Small intestine (tissue), 7 donors: ENCODE measurements at regions not wholly inside any gene's neighbourhood (a gene's known extent, or its start where the extent isn't known, plus 50 kb on each side); places are given as distances from the start of the nearest gene placed in this dataset.
"Not testable (repeated sequence)": the region's sequence is repeated elsewhere in the genome, so short reads cannot be mapped to it uniquely, and the experiment has no call there.

ENCODE experiments used
- DNase-seq, 2 donors: peaks; one replicate each; pipeline versions ENCODE4 v3.0.0 to v3.0.0-alpha.2; 2013
- FAIRE-seq: peaks from 2 replicates; lab custom pipeline; 2012; peaks lifted over from hg19 to GRCh38; lab: Jason Lieb, UNC
- H3K27ac ChIP-seq, 3 donors: one replicate each; pipeline ENCODE4 v1.5.1; 2013; ENCODE audit warnings: low read length in 2 of 3, mild to moderate bottlenecking in 2 of 3, control low read depth in 1 of 3, inconsistent platforms in 1 of 3, low read depth in 1 of 3, moderate library complexity in 1 of 3
- H3K27me3 ChIP-seq, 3 donors: one replicate each; pipeline ENCODE4 v1.6.1; 2013; ENCODE audit warnings: low read length in 3 of 3, inconsistent platforms in 1 of 3; ENCODE audit not compliant: control insufficient read depth in 3 of 3, insufficient read depth in 3 of 3
- H3K36me3 ChIP-seq, 3 donors: one replicate each; pipeline ENCODE4 v1.6.1; 2013; ENCODE audit warnings: low read length in 3 of 3, inconsistent platforms in 1 of 3, low read depth in 1 of 3, mild to moderate bottlenecking in 1 of 3, moderate library complexity in 1 of 3; ENCODE audit not compliant: control insufficient read depth in 3 of 3, insufficient read depth in 2 of 3
- H3K4me1 ChIP-seq, 3 donors: one replicate each; pipeline ENCODE4 v1.6.1; 2013; ENCODE audit warnings: low read length in 2 of 3, inconsistent platforms in 1 of 3, low read depth in 1 of 3, mild to moderate bottlenecking in 1 of 3, moderate library complexity in 1 of 3; ENCODE audit not compliant: control insufficient read depth in 3 of 3, insufficient read depth in 2 of 3
- H3K4me3 ChIP-seq, 3 donors: one replicate each; pipeline ENCODE4 v1.5.1; 2013; ENCODE audit warnings: low read length in 3 of 3, control low read depth in 1 of 3, inconsistent platforms in 1 of 3, low read depth in 1 of 3, mild to moderate bottlenecking in 1 of 3, moderate library complexity in 1 of 3
- H3K9me3 ChIP-seq, 2 donors: one replicate each; pipeline ENCODE4 v1.6.1; 2013; ENCODE audit warnings: low read depth in 1 of 2, low read length in 1 of 2; ENCODE audit not compliant: control insufficient read depth in 2 of 2, insufficient read depth in 1 of 2
- WGBS, 3 donors: extraction: QIAGEN DNeasy Blood & Tissue Kit; methylation state at CpG; one replicate each; pipeline ENCODE4 v1.1.7; 2013; 5-methylcytosine and 5-hydroxymethylcytosine counted together
- donor health status: healthy with polysubstance abuse.
- donor health status: control.
- donor health status: control.
- donor health status: Bipolar disorder and iron deficiency.
- donor health status: healthy.

DNA sequence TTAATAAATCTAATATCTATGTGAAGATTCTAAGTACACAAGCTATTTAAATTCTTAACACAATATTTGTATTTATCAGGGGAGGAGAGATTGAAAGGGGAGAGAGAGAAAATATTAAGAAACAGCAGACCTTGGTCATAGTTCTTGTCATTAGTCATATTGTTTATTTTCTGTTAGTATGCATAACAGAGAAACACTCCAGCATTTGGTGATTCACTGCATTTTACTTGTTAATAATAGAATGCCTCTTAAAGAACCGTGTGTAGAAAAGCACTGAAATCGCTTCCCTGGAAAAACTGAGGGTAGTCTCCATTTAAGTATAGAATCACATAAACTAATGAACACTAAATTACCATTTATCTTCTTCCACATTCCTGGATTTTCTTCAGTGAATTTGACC, 122.7 kb upstream of the TRPC6 start:
- WGBS, 3 donors = 72 to 87% (median 75%) methylated on average over 2 of the region's 2 CpGs
- DNase-seq (no peak), FAIRE-seq (no peak)
- no peak overlapping the region for H3K27ac ChIP-seq
- no peak overlapping the region for H3K4me3 ChIP-seq
- H3K9me3 ChIP-seq = no peaks in the 10 kb centered on the region
- no peaks in the 10 kb centered on the region for H3K36me3 ChIP-seq
- no peaks in the 10 kb centered on the region for H3K4me1 ChIP-seq
- no peaks in the 10 kb centered on the region for H3K27me3 ChIP-seq

DNA sequence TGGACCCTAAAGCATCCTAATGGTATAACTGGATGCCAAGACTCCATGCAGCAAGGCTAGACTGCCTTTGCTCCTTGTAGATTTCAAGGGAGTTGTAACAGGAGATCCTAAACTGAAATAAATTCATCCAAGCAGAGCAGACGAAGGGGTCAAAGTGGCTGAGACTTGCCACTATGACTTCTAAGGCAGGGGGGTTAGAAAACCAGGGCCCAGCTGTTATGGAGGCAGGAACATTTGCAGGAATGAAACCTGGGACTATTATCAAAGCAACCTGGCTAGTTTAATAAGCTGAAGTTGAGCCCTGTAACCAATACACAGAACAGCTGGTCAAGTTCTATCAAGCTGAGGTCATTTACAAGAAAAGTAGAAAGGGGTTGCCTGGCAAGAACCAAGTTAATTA, 122.2 kb upstream of the TRPC6 start:
- H3K27ac ChIP-seq = no peak overlapping the region
- 69 to 86% (median 71%) methylated on average over 1 of the region's 1 CpG for WGBS, 3 donors
- no peak overlapping the region for H3K4me3 ChIP-seq
- no peaks in the 10 kb centered on the region for H3K27me3 ChIP-seq
- DNase-seq (no peak), FAIRE-seq (no peak)
- no peaks in the 10 kb centered on the region for H3K36me3 ChIP-seq
- no peaks in the 10 kb centered on the region for H3K9me3 ChIP-seq
- no peaks in the 10 kb centered on the region for H3K4me1 ChIP-seq

DNA sequence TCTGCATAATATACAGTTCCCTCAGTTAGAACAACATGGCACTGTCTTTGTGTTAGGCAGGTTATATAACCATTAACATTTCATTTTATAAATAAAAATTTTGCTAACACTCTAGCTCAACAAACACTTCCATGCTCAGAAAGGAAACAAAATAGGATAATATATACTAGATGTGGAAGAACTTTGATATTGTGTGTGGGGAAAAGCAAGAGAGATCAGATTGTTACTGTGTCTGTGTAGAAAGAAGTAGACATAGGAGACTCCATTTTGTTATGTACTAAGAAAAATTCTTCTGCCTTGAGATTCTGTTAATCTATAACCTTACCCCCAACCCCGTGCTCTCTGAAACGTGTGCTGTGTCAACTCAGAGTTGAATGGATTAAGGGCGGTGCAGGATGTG, 111.1 kb upstream of the TRPC6 start:
- H3K4me3 ChIP-seq, H3K36me3 ChIP-seq, H3K27ac ChIP-seq, FAIRE-seq, DNase-seq, H3K27me3 ChIP-seq, H3K4me1 ChIP-seq, H3K9me3 ChIP-seq: not testable (repeated sequence)
- WGBS, 3 donors = no CpG with 5 or more reads among the region's 3 CpGs

DNA sequence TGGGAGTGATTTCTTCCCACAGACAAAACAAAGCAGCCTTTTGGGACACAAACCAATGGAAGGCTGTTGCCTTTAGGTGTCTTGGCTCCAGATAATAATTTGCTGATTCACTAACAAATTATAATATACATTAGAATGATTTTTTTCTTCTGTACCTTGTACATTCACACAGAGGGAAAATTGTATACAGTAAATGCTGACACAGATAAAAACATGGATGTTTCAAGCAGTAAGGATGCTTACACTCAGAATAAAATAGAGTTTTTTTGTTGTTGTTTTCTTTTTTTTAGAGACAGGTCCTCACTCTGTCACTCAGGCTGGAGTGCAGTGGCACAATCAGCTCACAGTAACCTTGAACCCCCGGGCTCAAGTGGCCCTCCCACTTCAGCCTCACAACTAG, 109.2 kb upstream of the TRPC6 start:
- 43 to 60% (median 52%) methylated on average over 1 of the region's 1 CpG for WGBS, 3 donors

DNA sequence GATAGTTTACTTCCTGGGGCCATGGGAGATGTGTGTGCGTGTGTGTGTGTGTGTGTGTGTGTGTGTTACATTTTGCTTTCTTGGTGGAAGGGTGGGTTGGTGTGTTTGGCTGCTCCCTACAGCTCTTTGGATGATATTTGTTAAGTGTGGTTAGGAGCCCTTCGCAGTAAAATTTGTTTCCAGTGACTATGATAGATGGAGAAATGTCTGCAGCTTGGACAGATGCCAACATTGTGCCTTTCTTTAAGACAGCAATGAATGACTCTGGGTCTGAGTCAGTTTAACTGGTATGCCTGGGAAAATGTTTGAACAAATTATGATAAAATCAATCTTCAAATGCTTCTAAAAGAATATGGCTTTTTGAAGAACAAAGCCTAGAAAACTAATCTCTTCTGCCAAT, 102.7 kb upstream of the TRPC6 start:
- WGBS, 3 donors = 40 to 51% (median 42%) methylated on average over 2 of the region's 2 CpGs
- no peak for DNase-seq

More for the DNA sequence above, 109.2 kb upstream of the TRPC6 start:
- DNase-seq = no peak
- no peak overlapping the region for H3K4me3 ChIP-seq
- H3K27ac ChIP-seq = no peak overlapping the region
- FAIRE-seq = no peak
- H3K9me3 ChIP-seq = peaks cover 0 to 2% of the 10 kb centered on the region in 2 donors
- H3K4me1 ChIP-seq = no peaks in the 10 kb centered on the region
- H3K27me3 ChIP-seq = no peaks in the 10 kb centered on the region
- no peaks in the 10 kb centered on the region for H3K36me3 ChIP-seq

DNA sequence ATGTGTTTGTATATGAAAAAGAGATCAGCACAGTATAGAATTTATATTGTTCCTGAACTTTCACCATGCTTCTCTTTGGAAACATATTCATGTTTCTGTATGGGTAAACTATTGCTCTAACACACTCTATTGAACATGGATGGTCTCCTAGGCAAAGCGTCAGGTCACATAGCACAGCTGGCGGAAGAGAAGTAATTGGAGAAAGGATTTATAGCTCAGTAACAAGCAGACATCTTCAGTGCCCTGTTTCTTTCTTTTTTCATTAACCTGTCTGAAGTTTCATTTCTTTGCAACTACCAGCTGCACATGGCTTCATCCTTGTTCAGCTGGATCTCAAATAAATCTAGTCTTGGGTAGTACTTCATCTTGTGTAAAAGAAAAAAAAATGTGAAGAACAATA, 84.4 kb upstream of the TRPC6 start:
- H3K27ac ChIP-seq = no peak overlapping the region
- no peak overlapping the region for H3K4me3 ChIP-seq
- 66 to 80% (median 68%) methylated on average over 2 of the region's 2 CpGs for WGBS, 3 donors
- no peaks in the 10 kb centered on the region for H3K27me3 ChIP-seq
- no peaks in the 10 kb centered on the region for H3K4me1 ChIP-seq
- H3K36me3 ChIP-seq = no peaks in the 10 kb centered on the region
- DNase-seq (no peak), FAIRE-seq (no peak)
- no peaks in the 10 kb centered on the region for H3K9me3 ChIP-seq

More for the DNA sequence above, 102.7 kb upstream of the TRPC6 start:
- Histone ChIP-seq H3K4me1 (no peaks in the 10 kb centered on the region), H3K36me3 (no peaks in the 10 kb centered on the region), H3K27me3 (no peaks in the 10 kb centered on the region), H3K4me3 (no peak overlapping the region), H3K27ac (no peak overlapping the region), H3K9me3 (peaks cover 0 to 2% of the 10 kb centered on the region in 2 donors)
- no peak for FAIRE-seq

DNA sequence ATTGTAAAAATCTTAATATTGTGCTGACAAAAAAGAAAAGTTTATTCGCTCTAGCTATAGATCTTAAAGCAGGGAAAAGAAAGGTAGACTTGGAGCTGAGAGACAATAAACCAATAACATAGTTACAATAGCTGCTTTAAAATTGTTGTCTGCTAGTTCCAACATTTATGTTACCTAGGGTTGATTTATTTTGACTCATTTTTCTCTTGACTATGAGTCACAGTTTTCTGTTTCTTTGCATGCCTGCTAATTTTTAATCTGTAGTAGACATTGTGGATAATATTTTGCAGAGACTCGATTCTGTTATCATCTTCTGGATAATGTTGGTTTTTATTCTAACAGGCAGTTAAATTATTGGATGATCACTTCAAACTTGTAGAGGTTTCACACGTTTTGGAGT, 83.1 kb upstream of the TRPC6 start:
- DNase-seq (no peak), FAIRE-seq (no peak)
- 44 to 67% (median 48%) methylated on average over 3 of the region's 3 CpGs for WGBS, 3 donors
- no peak overlapping the region for H3K4me3 ChIP-seq
- no peaks in the 10 kb centered on the region for H3K4me1 ChIP-seq
- H3K27ac ChIP-seq = no peak overlapping the region
- H3K27me3 ChIP-seq = no peaks in the 10 kb centered on the region
- H3K36me3 ChIP-seq = no peaks in the 10 kb centered on the region
- no peaks in the 10 kb centered on the region for H3K9me3 ChIP-seq

DNA sequence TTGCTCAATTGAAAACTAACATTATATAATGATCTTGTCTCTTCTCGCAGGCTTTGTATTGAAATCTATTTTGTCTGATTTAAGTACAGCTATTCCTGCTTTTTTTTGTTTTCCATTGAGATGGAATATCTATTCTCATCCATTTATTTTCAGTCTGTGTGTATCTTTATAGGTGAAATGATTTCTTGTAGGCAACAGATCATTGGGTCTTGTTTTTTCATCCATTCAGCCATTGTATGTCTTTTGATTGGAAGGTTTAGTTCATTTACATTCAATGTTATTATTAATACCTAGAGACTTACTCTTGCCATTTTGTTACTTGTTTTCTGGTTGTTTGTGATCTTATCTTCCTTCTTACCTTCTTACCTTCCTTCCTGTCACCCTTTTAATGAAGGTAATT, 77.8 kb upstream of the TRPC6 start:
- H3K4me1 ChIP-seq = no peaks in the 10 kb centered on the region
- no peak overlapping the region for H3K4me3 ChIP-seq
- no peaks in the 10 kb centered on the region for H3K36me3 ChIP-seq
- DNase-seq (no peak), FAIRE-seq (no peak)
- no peak overlapping the region for H3K27ac ChIP-seq
- no peaks in the 10 kb centered on the region for H3K9me3 ChIP-seq
- H3K27me3 ChIP-seq = no peaks in the 10 kb centered on the region
- 47 to 88% (median 85%) methylated on average over 1 of the region's 1 CpG for WGBS, 3 donors
